Suprapubic skin (tissue), 4 donors: ENCODE measurements at regions not wholly inside any gene's neighbourhood (a gene's known extent, or its start where the extent isn't known, plus 50 kb on each side); places are given as distances from the start of the nearest gene placed in this dataset.

ENCODE experiments used
- CTCF ChIP-seq, 2 donors: fragments of 200-600 bp in 1 of 2; fragments of 450-650 bp in 1 of 2; sonication (generic) in 1 of 2; IDR thresholded peaks; one replicate each; pipeline ENCODE4 v1.5.1; 2016 to 2019; ENCODE audit warnings: antibody characterized with exemption in 2 of 2, mild to moderate bottlenecking in 1 of 2, moderate library complexity in 1 of 2
- EP300 ChIP-seq: sonication (generic); formaldehyde crosslinking; IDR thresholded peaks from one replicate; pipeline ENCODE4 v1.6.1; 2017; ENCODE audit warnings: antibody characterized with exemption
- POLR2A ChIP-seq, 2 donors: fragments of 450-650 bp; IDR thresholded peaks; one replicate each; pipeline ENCODE4 v1.6.1; 2017; ENCODE audit warnings: antibody characterized with exemption in 2 of 2, mild to moderate bottlenecking in 2 of 2, moderate library complexity in 2 of 2
- POLR2AphosphoS5 ChIP-seq, 3 donors: sonication (generic); formaldehyde crosslinking; IDR thresholded peaks; one replicate each; pipeline ENCODE4 v1.6.1; 2017; ENCODE audit warnings: antibody characterized with exemption in 3 of 3

DNA sequence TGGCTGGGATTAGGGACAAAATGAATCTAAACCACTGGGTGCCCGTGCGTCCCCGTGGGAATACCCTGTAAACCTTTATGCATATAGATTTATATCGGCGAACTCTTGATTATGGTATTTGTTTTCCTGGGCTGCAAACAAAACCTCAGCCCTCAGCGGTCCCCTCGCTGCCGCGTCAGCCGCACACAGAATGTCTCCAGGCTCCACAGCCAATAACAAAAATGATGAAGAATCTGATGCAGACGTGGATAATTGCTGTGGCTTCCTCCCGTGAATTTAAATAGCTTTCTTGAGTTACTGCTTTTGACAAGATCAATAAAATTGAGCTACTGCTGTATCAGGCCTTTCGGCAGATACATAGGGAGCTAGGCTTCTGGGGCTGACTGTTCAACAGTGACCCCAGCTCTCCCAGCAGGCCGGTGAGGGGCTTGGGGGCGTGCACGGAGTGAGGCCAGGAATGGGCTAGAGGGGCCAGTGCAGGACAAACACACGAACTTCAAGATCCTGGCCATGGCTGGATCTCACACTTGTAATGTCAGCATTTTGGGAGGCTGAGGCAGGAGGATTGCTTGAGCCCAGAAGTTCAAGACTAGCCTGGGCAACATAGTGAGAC lies 125.8 kb upstream of the NCOR2 start:
- TF ChIP-seq POLR2AphosphoS5 (IDR thresholded peaks at IDR 0.05), result no peak
- TF ChIP-seq CTCF (IDR thresholded peaks at IDR 0.05), result no peak
- TF ChIP-seq POLR2A (IDR thresholded peaks at IDR 0.05), result no peak
- TF ChIP-seq EP300, result no peak
